ENCODE measurements at regions not wholly inside any gene's neighbourhood (a gene's known extent, or its start where the extent isn't known, plus 50 kb on each side); places are given as distances from the start of the nearest gene placed in this dataset.

DNA sequence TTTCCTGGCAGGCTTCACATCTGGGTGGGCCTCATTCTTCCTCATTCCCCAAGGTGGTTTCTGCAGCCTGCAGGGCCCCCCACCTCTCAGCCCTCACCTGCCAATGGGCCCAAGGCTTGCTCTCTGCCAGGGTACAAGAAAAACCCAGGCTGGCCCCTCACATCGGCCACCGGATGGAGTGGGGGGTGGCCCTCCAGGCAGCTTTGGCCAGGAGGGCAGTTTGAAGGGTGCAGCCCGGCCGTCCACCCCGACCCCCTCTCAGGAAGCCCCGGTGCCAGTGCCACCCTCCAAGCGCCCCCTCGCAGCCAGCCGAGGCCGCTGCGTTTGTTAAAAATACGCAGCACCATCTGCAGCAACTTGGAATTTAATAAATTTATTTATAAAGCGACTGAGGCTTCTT is 196.7 kb downstream of the CTTN start:
- TF ChIP-seq, protein P1, sequence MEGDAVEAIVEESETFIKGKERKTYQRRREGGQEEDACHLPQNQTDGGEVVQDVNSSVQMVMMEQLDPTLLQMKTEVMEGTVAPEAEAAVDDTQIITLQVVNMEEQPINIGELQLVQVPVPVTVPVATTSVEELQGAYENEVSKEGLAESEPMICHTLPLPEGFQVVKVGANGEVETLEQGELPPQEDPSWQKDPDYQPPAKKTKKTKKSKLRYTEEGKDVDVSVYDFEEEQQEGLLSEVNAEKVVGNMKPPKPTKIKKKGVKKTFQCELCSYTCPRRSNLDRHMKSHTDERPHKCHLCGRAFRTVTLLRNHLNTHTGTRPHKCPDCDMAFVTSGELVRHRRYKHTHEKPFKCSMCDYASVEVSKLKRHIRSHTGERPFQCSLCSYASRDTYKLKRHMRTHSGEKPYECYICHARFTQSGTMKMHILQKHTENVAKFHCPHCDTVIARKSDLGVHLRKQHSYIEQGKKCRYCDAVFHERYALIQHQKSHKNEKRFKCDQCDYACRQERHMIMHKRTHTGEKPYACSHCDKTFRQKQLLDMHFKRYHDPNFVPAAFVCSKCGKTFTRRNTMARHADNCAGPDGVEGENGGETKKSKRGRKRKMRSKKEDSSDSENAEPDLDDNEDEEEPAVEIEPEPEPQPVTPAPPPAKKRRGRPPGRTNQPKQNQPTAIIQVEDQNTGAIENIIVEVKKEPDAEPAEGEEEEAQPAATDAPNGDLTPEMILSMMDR (IDR thresholded peaks at IDR 0.05 in 2 of 3, conservative IDR thresholded peaks at IDR 0.05 in 1 of 3; ENCODE audit: borderline replicate concordance in 1 of 3, insufficient read depth in 1 of 3, low read depth in 2 of 3, low read length in 2 of 3) = no peak
- no peak for TF ChIP-seq POLR2AphosphoS5 (IDR thresholded peaks at IDR 0.05; ENCODE audit: low read depth, low read length)
- TF ChIP-seq EZH2 (IDR thresholded peaks at IDR 0.05) = no peak
- no peak for TF ChIP-seq SP1 (IDR thresholded peaks at IDR 0.05; ENCODE audit: low read depth)
- no peak for TF ChIP-seq SIN3A (IDR thresholded peaks at IDR 0.05; ENCODE audit: low read depth)
- TF ChIP-seq RAD21 (IDR thresholded peaks at IDR 0.05; ENCODE audit: low read depth) = no peak
- TF ChIP-seq CEBPB (IDR thresholded peaks at IDR 0.05; ENCODE audit: low read depth) = no peak
- no peak for TF ChIP-seq ZNF274 (IDR thresholded peaks at IDR 0.05; ENCODE audit: low read depth, low read length)
